ENCODE measurements at regions not wholly inside any gene's neighbourhood (a gene's known extent, or its start where the extent isn't known, plus 50 kb on each side); places are given as distances from the start of the nearest gene placed in this dataset.

DNA sequence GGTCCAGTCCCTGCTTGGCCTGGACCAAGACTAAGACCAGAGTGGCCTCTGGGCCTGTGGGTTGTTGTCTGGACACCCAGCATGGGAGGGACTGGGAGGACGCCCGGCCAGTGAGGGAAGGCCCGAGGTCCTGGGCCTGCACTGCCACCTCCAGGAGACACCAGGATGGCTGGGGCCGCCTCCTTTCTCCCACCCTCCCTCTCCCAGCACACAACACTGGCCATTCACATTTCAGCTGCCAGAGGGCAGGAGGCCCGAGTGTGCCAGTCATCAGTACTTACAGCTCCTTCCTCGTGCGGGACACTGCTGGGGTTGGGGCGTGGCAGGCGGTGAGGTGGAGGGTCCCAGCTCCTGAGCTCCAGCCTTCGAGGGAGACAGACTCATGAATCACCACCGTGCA lies 133.5 kb downstream of the ASB1 start:
- no peak for DNase-seq (ENCODE audit: low read depth in 2 of 2)

DNA sequence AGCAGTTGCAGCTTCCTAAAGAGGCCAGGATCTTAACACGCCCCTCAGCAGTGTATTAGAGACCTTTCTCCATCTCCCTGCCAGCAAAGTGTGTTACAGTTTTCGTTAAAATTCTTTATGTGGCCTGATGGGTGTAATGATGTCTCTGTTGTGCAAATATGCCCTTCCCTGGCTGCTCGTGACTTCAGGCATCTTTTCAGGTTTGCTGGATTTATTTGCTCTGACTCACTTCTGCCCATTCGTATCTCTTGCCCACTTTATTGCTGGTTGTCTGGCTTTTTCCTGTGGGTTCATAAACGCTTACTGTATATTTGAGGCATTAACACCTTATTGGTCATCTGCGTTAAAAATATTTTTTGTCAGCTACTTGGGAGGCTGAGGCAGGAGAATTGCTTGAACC lies 134.5 kb downstream of the ASB1 start:
- DNase-seq (ENCODE audit: low read depth in 2 of 2) = no peak

DNA sequence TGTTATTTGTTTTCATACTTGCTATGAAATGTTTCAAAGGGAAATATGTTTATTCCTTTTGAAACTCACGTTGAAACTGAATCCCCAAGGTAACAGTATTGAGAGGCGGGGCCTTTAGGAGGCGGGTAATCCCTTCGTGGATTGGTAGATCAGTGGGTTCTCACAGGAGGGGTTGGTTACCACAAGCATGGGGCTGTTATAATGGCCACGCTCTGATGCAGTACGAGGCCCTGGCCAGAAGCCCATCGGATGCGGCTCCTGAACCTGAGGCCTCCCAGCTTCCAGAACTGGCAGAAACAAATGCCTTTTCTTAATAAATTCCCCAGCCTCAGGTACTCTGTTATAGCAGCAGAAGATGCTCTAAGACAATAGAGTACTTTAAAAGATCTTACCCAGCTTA lies 135.7 kb downstream of the ASB1 start:
- DNase-seq (ENCODE audit: low read depth in 2 of 2) = no peak

DNA sequence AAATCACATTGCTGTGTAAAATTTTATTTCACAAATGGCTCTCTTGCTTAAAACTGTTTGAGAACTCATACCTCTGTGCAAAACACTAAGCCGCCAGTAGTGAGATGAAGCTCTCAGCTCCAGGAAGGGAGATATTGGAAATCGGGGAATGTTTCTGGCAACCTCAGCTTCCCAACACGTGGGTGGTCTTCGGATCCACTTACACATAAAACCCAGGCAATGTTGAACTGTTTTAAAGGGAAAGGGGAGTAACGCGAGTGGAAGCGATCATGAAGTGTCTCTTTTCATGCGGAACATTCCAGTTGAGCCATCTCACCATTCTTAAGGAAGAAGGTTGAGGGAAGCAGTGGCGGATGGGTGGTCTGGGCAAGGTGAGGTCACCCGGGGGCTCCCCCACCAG lies 136.8 kb downstream of the ASB1 start:
- DNase-seq (ENCODE audit: low read depth in 2 of 2) = no peak

DNA sequence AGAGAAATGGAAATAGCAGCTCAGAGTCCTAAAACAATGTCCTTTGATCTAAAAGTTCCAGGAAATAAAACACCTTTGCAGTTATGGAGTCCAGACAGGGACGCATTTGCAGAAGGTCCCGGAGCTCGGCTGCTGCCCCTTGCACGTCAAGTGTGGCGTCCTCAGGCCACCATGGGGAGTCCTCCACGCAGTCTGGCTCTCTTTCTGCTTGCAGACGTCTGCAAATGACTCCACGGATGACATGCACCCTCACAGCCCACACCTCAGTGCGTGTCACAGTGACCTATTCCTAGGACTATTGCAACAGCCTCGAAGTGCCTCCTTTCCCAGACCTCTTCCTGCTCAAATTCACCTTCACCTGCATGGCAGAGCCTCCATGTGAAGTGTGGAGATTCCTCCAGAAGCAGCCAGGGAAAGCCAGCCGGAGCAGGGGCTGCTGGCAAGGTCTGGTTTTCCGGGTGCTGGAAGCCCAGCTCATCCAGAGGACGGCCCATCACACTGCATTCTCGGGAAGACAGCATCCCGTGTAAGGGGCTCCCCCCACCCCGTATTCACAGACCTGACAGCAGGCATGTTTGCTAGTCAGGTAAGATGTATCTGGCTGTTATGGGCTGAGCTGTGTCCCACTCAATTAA lies 137.7 kb downstream of the ASB1 start:
- no peak for DNase-seq (ENCODE audit: low read depth in 2 of 2)

DNA sequence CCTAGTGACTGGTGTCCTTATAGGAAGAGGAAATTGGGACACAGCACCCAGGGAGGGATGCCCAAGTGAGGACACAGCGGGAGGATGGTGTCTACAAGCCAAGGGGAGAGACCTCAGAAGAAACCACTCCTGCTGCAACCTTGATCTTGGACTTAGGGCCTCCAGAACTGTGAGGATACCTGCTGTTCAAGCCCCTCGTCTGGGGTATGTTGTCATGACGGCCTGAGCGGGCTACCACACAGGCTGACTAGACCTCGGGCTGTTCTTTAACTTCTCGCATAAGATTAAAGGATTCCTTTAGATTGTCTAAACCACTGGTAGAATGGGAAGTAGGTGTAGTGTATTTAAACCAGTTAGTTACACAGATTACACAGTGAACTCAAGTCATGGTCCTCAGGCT lies 138.3 kb downstream of the ASB1 start:
- no peak for DNase-seq (ENCODE audit: low read depth in 2 of 2)

DNA sequence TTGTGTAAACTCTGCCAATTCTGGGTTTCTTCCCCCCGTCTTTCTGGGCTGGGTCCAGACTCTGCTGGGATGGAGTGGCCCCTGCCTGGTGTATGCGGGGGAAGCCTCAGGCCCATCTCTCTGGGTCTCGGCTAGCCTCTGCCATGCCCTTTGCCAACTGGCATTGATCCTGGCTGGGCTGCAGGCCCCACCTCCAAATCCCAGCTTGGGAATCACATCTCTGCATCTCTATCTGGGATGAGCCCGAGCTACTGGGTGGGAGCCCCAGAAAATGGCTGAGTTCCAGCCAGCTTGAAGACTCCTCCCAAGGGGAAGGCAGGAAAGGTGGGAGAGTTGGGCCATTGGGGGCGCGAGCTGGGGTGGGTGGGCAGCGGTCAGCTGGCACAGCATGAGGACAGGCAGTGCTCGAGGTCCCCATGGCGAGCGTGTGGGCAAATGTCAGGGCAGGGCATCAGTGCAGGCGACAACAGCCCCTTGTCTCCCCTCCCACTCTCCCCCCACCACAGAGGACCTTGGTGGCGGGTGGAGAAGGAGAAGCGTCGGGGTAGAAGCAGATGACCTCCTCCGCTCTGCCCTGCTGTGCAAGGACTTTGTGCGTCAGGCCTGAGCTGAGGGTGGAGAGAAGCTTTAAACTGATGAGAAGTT lies 139.4 kb downstream of the ASB1 start:
- no peak for DNase-seq (ENCODE audit: low read depth in 2 of 2)

DNA sequence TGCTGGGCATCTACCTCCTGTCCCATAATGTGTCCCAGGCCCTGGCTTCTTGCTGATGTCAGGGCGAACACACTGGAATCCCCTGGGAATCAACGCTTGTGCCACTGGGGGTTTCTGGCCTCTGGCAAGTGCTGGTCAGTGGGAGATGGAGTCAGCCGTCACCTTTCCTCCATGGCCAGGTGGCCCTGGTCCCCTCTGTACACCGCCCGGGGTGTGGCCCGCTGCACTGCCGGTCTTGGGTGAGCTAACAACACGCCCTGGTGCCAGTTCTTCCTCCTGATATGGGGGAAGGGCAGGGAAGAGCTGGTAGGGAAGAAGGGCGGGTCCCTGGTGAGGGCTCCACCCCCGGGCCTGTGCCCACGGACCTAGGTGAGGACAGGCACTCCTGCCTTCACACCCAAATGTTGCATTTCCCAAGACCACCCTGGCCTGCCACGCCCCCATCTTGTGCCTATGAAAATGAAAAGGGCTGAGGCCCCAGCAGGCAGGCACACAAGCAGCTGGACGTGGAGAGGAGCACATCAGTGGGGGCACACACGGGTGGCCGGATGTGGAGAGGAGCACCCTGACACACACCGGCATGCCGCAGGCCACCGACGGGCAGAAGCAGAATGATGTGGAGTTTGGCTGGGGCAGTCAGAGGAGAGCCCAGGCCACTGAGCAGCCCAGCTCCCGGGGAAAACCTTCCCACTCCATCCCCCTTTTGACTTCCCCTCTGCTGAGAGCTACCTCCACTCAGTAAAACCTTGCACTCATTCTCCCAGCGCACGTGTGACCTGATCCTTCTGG lies 140.5 kb downstream of the ASB1 start:
- DNase-seq (ENCODE audit: low read depth in 2 of 2) = no peak

DNA sequence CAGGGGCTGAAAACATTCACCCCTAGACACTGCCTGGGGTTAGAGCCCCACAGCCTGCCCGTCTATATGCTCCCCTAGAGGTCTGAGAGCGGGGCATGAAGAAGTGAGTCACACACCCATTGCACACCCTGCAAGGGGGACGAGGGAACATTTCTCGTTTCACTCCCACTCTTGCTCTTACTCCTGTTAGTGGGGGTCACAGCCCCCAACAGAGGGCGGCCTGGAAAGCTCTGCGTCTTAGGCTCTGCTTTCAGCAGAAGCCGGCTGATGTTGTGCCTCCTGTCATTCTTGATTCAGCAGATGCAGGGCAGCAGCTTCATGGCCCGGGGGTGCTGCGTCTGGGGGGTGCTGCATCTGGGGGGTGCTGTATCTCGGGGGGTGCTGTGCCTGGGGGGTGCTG lies 141.3 kb downstream of the ASB1 start:
- DNase-seq (ENCODE audit: low read depth in 2 of 2) = no peak

DNA sequence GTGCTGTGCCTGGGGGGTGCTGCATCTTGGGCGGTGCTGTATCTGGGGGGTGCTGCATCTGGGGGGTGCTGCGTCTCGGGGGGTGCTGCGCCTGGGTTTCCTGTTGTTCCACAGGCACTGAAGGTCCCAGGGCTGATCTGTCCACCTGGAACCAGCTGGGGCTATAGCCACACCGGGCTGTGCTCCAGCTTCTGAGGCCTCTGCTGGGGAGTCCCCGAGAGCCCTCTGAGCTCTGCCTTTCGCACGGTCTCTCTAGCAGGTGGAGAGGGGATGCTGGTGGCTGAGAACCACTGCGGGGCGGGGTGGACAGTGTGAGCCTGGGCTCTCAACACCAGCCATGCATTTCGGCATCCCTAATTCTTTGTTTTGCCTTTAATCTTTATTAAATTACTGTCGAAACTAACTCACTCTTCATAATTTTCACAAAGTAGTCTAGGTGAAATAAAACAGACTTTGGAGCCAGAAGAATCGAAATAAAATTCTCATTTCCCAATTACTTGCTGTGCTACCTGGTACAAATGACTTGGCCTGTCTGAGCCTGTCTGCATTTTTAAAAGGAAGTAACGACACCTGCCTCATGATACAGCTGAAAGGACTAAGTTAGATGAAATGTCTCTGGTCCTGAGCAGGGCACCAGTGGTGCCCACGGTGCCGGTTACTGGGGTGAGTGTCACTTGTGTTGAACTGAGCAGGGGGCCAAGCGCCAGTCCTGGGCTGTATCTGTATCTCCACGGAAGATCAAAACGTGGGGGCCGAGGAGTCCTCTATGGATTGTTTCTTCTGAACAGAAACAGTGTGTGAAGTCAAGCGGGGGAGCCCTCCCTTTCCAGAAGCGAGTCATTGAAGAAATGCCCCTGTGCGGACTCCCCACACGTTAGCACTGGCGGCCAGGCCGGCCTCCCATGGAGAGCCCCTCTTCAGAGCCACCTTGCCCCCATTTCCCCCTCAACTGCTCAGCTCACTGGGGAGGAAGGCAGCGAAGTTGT lies 142.0 kb downstream of the ASB1 start:
- no peak for DNase-seq (ENCODE audit: low read depth in 2 of 2)

DNA sequence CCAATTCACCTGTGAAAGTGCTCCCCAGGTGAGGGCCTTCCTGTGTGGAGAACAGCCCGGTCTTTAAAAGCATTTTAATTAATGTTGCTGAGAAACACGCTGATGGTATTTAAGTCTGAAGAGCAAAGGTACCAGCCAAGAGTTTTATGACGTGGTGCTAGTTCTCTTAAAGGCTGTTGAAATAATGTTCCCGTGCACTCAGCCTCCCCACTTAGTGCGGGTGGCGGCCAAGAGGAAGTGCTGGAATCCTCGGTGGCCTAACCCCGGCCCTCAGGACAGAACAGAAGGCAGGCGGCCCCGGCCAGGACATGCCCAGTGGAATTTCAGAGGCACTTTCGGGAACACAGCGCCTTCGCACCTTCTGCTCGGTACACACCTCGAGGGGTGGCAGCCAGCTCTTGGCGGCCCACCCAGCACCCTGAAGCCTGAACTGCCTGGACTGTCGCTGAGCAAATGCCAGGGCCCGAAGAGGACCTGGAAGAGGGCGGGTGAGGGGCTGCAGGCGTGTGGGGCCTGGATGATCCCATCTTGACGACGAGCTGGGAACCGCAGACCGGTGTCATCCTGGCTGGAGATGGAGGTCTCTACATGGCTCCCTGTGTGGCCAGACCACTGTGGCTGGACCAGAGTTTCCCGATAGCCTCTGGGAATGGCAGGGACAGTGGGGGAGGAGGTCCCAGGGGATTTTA lies 142.9 kb downstream of the ASB1 start:
- no peak for DNase-seq (ENCODE audit: low read depth in 2 of 2)

DNA sequence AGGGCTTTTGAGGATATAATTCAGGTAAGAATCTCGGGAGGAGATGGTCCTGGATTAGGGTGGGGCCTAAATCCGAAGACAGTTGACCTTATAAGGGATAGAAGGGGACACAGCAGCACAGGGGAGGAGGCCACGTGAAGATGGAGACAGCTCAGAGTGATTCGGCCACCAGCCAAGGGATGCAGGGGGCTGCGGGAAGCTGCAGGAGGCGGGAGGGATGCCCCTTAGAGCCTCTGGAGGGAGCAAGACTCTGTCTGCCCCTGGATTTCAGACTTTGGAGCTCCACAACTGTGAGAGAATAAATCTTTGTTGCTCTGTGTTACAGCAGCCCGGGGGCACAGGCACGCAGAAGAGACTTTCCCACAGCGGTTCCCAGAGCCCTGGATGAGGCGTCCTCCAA lies 143.7 kb downstream of the ASB1 start:
- no peak for DNase-seq (ENCODE audit: low read depth in 2 of 2)

DNA sequence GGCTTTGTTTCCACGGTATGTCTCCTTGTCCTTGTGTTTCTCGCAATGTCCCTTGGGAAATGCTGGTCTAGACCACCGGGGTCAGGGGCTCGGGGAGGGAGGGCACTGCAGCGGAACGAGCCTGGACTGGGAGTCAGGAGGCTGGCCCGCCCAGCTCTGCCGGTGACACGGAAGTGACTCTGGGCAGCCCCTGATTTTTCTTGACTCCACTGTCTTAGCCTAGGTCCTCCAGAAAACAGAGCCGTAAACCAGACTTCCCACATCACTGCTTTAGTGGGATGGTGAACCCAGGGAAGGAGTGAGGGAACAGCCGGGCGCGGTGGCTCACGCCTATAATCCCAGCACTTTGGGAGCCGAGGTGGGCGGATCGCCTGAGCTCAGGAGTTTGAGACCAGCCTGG lies 144.2 kb downstream of the ASB1 start:
- no peak for DNase-seq (ENCODE audit: low read depth in 2 of 2)

DNA sequence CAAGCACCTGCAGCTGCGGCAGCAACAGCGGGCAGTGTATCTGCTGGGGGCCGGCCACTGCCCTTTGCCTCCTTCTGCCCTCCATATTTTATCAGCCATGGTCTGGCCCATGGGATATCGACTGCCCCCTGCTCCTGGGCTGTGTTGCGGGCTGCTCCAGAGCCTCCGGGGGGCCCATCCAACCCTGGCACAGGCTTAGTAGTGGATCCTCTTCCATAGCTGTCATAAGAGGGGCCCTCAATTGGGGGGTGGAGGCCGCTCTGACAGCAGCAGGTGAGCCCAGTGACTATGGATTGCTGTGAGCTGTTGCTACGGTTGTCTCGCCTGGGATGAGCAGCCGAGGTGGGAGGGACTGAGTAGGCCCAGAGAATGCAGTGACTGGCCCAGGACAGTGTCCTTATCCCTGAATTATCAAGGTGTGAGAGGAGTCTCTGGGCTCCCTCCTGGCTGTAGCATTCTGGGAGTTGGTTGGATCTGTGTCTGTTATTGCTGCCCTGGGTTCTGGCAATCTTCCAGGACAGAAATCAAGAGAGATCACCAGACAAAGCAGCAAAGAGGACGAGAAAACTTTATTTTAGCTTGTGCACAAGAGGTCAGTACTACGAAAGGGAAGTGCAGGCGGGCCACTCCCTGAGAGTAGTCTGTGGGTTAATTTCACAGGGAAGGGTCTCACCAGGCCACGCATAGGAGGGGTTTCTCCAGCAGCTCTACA lies 145.1 kb downstream of the ASB1 start:
- DNase-seq (ENCODE audit: low read depth in 2 of 2) = no peak

DNA sequence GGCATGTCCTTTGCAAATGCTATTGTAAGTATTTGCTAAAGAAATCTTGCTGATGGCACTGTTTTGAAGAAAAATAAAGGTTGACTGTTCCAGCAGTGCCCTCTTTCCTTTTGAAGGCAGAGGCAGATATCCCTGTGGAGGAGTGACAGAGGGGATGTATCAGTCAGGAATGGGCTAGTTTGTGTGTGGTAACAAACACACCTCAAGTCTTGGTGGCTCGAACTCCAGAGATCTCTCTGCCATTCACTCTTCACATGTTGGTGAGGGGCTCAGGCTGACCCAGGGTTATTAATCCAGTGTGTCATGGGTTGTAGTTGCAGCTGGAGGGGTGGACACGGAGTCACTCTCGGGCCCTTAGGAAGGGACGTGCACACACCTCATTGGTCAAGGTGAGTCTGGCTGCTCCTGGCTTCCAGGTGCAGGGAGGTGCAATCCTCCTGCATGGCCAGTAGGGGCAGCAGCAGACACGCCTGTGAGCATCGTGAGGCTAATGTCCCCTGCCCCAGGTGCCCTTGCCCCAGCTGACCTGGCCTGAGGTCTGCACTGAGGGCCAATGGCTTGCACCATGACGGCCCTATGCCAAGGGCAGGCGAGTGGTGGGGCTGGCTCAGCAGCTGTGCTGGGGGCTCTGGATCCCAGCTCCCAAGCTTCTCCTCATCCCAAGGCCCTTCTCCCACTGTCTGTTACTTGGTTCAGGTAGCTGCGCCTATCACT lies 146.5 kb downstream of the ASB1 start:
- peak in 1 of 2 donors; percentile 16 for DNase-seq (ENCODE audit: low read depth in 2 of 2)

DNA sequence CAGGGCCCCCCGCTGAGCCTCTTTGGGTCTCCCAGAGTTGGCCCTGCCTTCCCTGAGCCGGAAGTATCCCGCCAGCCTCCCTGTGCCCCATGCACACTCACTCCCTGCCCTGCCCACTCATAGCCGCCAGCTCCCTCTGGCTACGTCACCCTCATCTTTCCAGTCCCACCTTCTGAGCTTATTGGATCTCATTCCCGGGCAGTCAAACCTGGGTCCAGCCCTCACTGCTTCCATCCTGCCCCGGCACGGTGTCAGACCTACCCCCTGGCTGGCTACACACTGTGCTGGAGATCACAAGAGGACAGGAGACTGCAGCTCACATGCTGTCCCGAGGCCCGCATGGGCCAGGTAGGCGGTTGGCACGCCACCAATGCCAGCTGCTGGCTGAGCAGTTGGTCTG lies 147.2 kb downstream of the ASB1 start:
- DNase-seq (ENCODE audit: low read depth in 2 of 2) = no peak

DNA sequence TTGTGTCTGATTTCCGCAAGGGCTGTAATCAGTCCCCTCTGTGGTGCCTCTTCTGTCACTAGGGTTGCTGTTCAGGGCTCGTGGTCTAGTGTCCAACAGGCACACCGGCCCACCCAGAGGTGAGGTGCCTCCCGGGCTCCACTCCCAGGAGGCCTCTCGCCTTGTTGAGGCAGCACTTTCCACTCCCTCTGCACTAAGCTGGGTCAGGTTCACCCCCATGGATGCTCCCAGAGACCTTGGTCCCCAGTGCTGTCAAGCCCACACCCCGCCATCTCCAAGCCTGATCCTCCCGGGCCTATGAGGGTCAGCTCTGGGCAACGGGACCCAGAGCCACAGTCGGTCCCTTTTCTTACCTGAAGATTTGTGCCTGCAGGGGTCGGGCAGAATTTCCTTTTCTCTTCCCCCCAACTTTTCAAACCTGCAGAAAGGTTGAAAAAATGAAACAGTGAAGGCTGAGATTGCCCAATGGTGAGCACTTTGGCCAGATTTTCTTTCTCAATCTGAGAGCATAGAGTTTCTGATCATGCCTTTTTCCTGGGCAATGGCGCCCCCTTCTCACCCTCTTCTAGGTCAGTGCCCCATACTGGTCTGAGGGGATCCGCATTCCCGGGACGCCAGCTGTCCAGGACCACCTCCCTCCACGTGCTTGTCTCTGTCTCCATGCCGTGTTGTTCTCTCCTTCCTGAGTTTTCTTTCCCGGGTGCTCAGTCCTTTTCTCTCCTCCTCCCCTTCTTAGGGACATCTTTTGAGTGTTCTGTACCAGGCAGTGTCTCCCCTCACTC lies 148.0 kb downstream of the ASB1 start:
- DNase-seq (ENCODE audit: low read depth in 2 of 2) = no peak

DNA sequence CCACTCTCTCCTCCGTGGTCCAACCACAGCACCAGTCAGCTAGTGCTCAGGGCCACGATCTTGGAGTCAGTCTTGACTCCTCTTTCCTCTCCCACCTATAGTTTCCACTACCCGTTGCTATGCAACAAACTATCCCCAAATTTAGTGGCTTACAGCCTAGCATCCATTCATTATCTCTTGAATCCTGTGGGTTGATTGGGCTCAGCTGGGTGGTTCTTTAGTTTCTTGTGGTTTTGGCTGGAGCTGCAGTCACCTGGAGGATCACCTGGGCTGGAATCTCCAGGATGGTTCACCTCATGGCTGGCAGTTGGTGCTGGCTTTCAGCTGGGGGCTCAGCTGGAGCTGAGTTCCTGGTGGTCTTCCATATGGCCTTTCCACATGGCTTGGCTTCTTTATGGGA lies 149.9 kb downstream of the ASB1 start:
- no peak for DNase-seq (ENCODE audit: low read depth in 2 of 2)

DNA sequence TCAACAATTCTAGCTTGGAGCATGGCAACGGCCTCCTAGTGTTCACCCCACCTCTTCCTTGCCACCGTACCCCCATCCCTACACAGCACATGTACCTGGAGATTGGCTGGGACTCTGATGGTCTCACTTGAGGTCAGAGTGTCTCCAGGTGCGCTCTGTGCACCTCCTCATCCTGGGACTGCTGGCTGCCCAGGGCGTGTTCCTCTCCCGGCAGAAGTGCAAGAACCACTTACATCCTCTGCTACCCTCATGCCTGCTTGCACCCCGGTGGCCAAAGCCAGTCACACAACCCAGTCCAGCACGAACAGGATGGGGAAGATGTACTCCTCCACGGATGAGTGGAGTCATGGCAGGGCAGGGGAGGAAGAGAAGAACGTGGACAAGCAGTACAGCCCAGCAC lies 151.5 kb downstream of the ASB1 start:
- no peak for DNase-seq (ENCODE audit: low read depth in 2 of 2)

All from dermis microvascular lymphatic vessel endothelial cell (primary cell).